Ovary (tissue), 1 donor: ENCODE measurements at regions not wholly inside any gene's neighbourhood (a gene's known extent, or its start where the extent isn't known, plus 50 kb on each side); places are given as distances from the start of the nearest gene placed in this dataset.

Source experiments
- EP300 ChIP-seq: sonication (generic); formaldehyde crosslinking; IDR thresholded peaks from one replicate; pipeline ENCODE4 v1.6.1; 2017; ENCODE audit warnings: antibody characterized with exemption
- POLR2A ChIP-seq: fragments of 450-650 bp; IDR thresholded peaks from one replicate; pipeline ENCODE4 v1.6.1; 2017; ENCODE audit warnings: antibody characterized with exemption, mild to moderate bottlenecking, moderate library complexity

DNA sequence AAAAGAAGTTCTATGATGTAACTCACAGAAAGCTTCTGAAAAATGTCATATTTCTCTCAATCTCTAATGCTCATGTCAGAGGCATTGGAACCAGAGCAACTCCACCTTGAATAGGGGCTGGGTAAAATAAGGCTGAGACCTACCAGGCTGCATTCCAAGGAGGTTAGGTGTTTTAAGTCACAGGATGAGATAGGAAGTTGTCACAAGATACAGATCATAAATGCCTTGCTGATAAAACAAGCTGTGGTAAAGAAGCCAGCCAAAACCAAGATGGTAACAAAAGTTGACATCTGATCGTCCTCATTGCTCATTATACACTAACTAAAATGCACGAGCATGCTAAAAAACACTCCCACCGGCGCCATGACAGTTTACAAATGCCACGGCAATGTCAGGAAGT, 411.1 kb upstream of the GRIA1 start:
- TF ChIP-seq EP300 (no peak), POLR2A (no peak)
